H9 (cell line): ENCODE measurements at regions not wholly inside any gene's neighbourhood (a gene's known extent, or its start where the extent isn't known, plus 50 kb on each side); places are given as distances from the start of the nearest gene placed in this dataset.

Source experiments
- DNase-seq: peaks from one replicate; pipeline ENCODE4 v3.0.0-alpha.2; 2017
- H2AFZ ChIP-seq: one replicate; pipeline ENCODE4 v1.6.1; 2013; ENCODE audit warnings: mild to moderate bottlenecking, low read length, control low read depth, moderate library complexity
- H2AK5ac ChIP-seq: 2 replicates; pipeline ENCODE4 v1.6.1; 2013; ENCODE audit warnings: low read length, control low read depth, mixed read lengths; ENCODE audit not compliant: insufficient read length
- H2BK120ac ChIP-seq: one replicate; pipeline ENCODE4 v1.6.1; 2013; ENCODE audit warnings: low read depth, mild to moderate bottlenecking, low read length, control low read depth, inconsistent platforms; ENCODE audit not compliant: poor library complexity, severe bottlenecking
- H2BK12ac ChIP-seq: 2 replicates; pipeline ENCODE4 v1.6.1; 2013; ENCODE audit warnings: low read length, control low read depth, mixed read lengths, low read depth; ENCODE audit not compliant: insufficient read length
- H2BK15ac ChIP-seq: 2 replicates; pipeline ENCODE4 v1.6.1; 2013; ENCODE audit warnings: low read depth, low read length, control low read depth
- H2BK20ac ChIP-seq: one replicate; pipeline ENCODE4 v1.6.1; 2013; ENCODE audit warnings: low read depth, mild to moderate bottlenecking, low read length, control low read depth, inconsistent platforms; ENCODE audit not compliant: poor library complexity, severe bottlenecking
- H2BK5ac ChIP-seq: 2 replicates; pipeline ENCODE4 v1.6.1; 2013; ENCODE audit warnings: low read length, control low read depth, mixed read lengths; ENCODE audit not compliant: insufficient read length
- H3K14ac ChIP-seq: 2 replicates; pipeline ENCODE4 v1.6.1; 2013; ENCODE audit warnings: low read length, control low read depth; ENCODE audit not compliant: insufficient read depth
- H3K18ac ChIP-seq: 2 replicates; pipeline ENCODE4 v1.6.1; 2013; ENCODE audit warnings: low read depth, mild to moderate bottlenecking, mixed read lengths, low read length, control low read depth; ENCODE audit not compliant: insufficient read length
- H3K23ac ChIP-seq: 2 replicates; pipeline ENCODE4 v1.6.1; 2013; ENCODE audit warnings: low read length, control low read depth, mixed read lengths, low read depth; ENCODE audit not compliant: insufficient read length
- H3K23me2 ChIP-seq: 2 replicates; pipeline ENCODE4 v1.6.1; 2013; ENCODE audit warnings: low read depth, mild to moderate bottlenecking, mixed read lengths, low read length, control low read depth; ENCODE audit not compliant: insufficient read length, poor library complexity, severe bottlenecking
- H3K27ac ChIP-seq: 2 replicates; pipeline ENCODE4 v1.5.1; 2013; ENCODE audit warnings: low read length, control low read depth, mixed read lengths, low read depth; ENCODE audit not compliant: insufficient read length
- H3K27me3 ChIP-seq: 2 replicates; pipeline ENCODE4 v1.6.1; 2013; ENCODE audit warnings: low read length, control low read depth, inconsistent platforms; ENCODE audit not compliant: insufficient read depth
- H3K4ac ChIP-seq: 2 replicates; pipeline ENCODE4 v1.6.1; 2013; ENCODE audit warnings: low read depth, mild to moderate bottlenecking, control low read depth, inconsistent platforms, low read length, moderate library complexity
- H3K4me1 ChIP-seq: 2 replicates; pipeline ENCODE4 v1.6.1; 2013; ENCODE audit warnings: low read length, control low read depth, inconsistent platforms; ENCODE audit not compliant: insufficient read depth
- H3K4me2 ChIP-seq: 2 replicates; pipeline ENCODE4 v1.6.1; 2013; ENCODE audit warnings: low read length, control low read depth, mixed read lengths; ENCODE audit not compliant: insufficient read length, insufficient read depth
- H3K56ac ChIP-seq: 2 replicates; pipeline ENCODE4 v1.6.1; 2013; ENCODE audit warnings: low read depth, mild to moderate bottlenecking, mixed read lengths, low read length, control low read depth; ENCODE audit not compliant: insufficient read length
- H3K79me1 ChIP-seq: 2 replicates; pipeline ENCODE4 v1.6.1; 2013; ENCODE audit warnings: low read depth, mild to moderate bottlenecking, moderate library complexity, low read length, control low read depth, inconsistent platforms; ENCODE audit not compliant: insufficient read depth, poor library complexity, severe bottlenecking
- H3K79me2 ChIP-seq: 2 replicates; pipeline ENCODE4 v1.6.1; 2013; ENCODE audit warnings: low read length, control low read depth, inconsistent platforms; ENCODE audit not compliant: insufficient read depth
- H3K9ac ChIP-seq: 2 replicates; pipeline ENCODE4 v1.6.1; 2013; ENCODE audit warnings: low read length, control low read depth, mixed read lengths; ENCODE audit not compliant: insufficient read length; ENCODE audit errors: extremely low read depth
- H3K9me3 ChIP-seq: one replicate; pipeline ENCODE4 v1.6.1; 2013; ENCODE audit warnings: low read depth, low read length, inconsistent platforms; ENCODE audit not compliant: control insufficient read depth
- H3T11ph ChIP-seq: one replicate; pipeline ENCODE4 v1.6.1; 2013; ENCODE audit warnings: mild to moderate bottlenecking, low read length, control low read depth, inconsistent platforms
- H4K20me1 ChIP-seq: one replicate; pipeline ENCODE4 v1.6.1; 2013; ENCODE audit not compliant: control insufficient read depth, insufficient read length, insufficient read depth
- H4K5ac ChIP-seq: 2 replicates; pipeline ENCODE4 v1.6.1; 2013; ENCODE audit warnings: low read depth, mild to moderate bottlenecking, mixed read lengths, low read length, control low read depth; ENCODE audit not compliant: insufficient read length
- H4K8ac ChIP-seq: replicated peaks from 2 replicates; pipeline ENCODE4 v1.6.1; 2013; ENCODE audit warnings: low read length, control low read depth, mixed read lengths, low read depth; ENCODE audit not compliant: insufficient read length
- H4K91ac ChIP-seq: 2 replicates; pipeline ENCODE4 v1.6.1; 2013; ENCODE audit warnings: low read depth, mild to moderate bottlenecking, moderate library complexity, mixed read lengths, low read length, control low read depth; ENCODE audit not compliant: insufficient read length
- H3K27ac Mint-ChIP-seq, 3 experiments: 2 replicates in 2 of 3; 3 replicates in 1 of 3; pipeline ENCODE4 v1.8.0; 2020 to 2021; ENCODE audit warnings: mixed read lengths in 3 of 3, mild to moderate bottlenecking in 1 of 3, moderate library complexity in 1 of 3
- H3K27me3 Mint-ChIP-seq: 2 replicates; pipeline ENCODE4 v1.8.0; 2021; ENCODE audit warnings: low read depth, mild to moderate bottlenecking, moderate library complexity, mixed read lengths
- H3K36me3 Mint-ChIP-seq, 3 experiments: 2 replicates in 2 of 3; 3 replicates in 1 of 3; pipeline ENCODE4 v1.8.0; 2020 to 2021; ENCODE audit warnings: low read depth in 3 of 3, mixed read lengths in 3 of 3; ENCODE audit not compliant: insufficient read depth in 1 of 3
- H3K4me1 Mint-ChIP-seq, 2 experiments: 2 replicates each; pipeline ENCODE4 v1.8.0; 2020; ENCODE audit warnings: mixed read lengths in 2 of 2
- H3K4me3 Mint-ChIP-seq, 2 experiments: 2 replicates in 1 of 2; 3 replicates in 1 of 2; pipeline ENCODE4 v1.8.0; 2020 to 2021; ENCODE audit warnings: mild to moderate bottlenecking in 2 of 2, mixed read lengths in 2 of 2, moderate library complexity in 1 of 2
- H3K9me3 Mint-ChIP-seq, 2 experiments: 2 replicates in 1 of 2; 3 replicates in 1 of 2; pipeline ENCODE4 v1.8.0; 2020; ENCODE audit warnings: mild to moderate bottlenecking in 2 of 2, mixed read lengths in 2 of 2, moderate library complexity in 1 of 2
- CTCF ChIP-seq: fragments of 200-600 bp; sonication (generic); conservative IDR thresholded peaks from 3 replicates; pipeline ENCODE4 v1.8.0; 2021; ENCODE audit warnings: antibody characterized with exemption, mild to moderate bottlenecking
- WGBS: extraction: QIAGEN DNeasy Blood & Tissue Kit; methylation state at CpG from one replicate; pipeline ENCODE4 v1.1.7; 2013; ENCODE audit warnings: missing lambda C conversion rate, low lambda C conversion rate, mixed read lengths; ENCODE audit not compliant: insufficient read length; ENCODE audit errors: extremely low coverage; 5-methylcytosine and 5-hydroxymethylcytosine counted together

DNA sequence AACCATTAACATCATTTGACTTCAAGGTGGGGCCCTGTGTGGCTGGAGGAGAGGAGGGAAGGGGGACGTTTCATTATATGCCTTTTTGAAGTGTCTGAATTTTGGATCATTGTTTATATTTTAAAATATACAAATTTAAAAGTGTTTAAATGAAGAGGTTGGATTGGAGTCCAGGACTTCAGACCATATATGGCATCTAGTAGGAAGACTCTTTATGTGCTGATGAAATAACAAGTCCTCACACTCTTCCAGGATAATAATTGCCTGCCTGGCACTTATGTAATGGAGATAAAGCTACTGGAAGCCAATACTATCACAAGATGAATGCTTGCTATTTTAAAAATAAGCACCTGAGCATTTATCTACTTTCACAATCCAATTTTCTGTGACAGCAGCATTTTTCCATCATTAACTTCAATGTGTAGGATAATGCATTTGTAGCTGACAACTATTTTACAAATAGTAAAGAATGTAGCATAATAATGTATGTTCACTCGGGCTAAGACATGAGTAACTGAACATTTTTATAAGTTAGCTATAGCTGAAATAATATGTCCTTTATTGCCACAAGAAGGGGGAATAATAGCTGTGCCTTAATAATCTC lies 188.4 kb downstream of the MTCL1 start:
- H3K4me3 Mint-ChIP-seq: no peak overlapping the region
- no peak overlapping the region for H4K5ac ChIP-seq
- H2AFZ ChIP-seq: no peak overlapping the region
- no peaks in the 10 kb centered on the region for H3K79me2 ChIP-seq
- no peak overlapping the region for H2BK15ac ChIP-seq
- H3K27me3 Mint-ChIP-seq: no peaks in the 10 kb centered on the region
- H4K91ac ChIP-seq: no peak overlapping the region
- no peak for TF ChIP-seq CTCF
- WGBS: no CpG with 5 or more reads among the region's 2 CpGs
- H3K9ac ChIP-seq: no peak overlapping the region
- no peaks in the 10 kb centered on the region for H3K79me1 ChIP-seq
- H3K23ac ChIP-seq: no peak overlapping the region
- no peaks in the 10 kb centered on the region for H4K20me1 ChIP-seq
- H3K18ac ChIP-seq: no peak overlapping the region
- no peak overlapping the region for H2BK12ac ChIP-seq
- H3K4me1 Mint-ChIP-seq: peaks cover 10 to 16% of the 10 kb centered on the region in 2 experiments
- H3K4me2 ChIP-seq: no peak overlapping the region
- no peak overlapping the region for H3K14ac ChIP-seq
- no peak overlapping the region for H3K27ac ChIP-seq
- no peak overlapping the region for H2BK20ac ChIP-seq
- H2AK5ac ChIP-seq: no peak overlapping the region
- DNase-seq: no peak
- no peak overlapping the region for H3K4ac ChIP-seq
- H3K56ac ChIP-seq: no peak overlapping the region
- H2BK120ac ChIP-seq: no peak overlapping the region
- H3K9me3 ChIP-seq: no peaks in the 10 kb centered on the region
- no peak overlapping the region for H3K27ac Mint-ChIP-seq
- peaks cover 3% of the 10 kb centered on the region; the same call in 1 of the 2 replicates for H3K4me1 ChIP-seq
- H3K36me3 Mint-ChIP-seq: peaks cover 4 to 14% (median 11%) of the 10 kb centered on the region in 3 experiments; a peak in 6 of 7 replicates
- H3T11ph ChIP-seq: no peak overlapping the region
- no peak overlapping the region for H2BK5ac ChIP-seq
- peaks cover 8 to 9% of the 10 kb centered on the region in 2 experiments; a peak in 4 of 5 replicates for H3K9me3 Mint-ChIP-seq
- H3K23me2 ChIP-seq: no peaks in the 10 kb centered on the region
- H4K8ac ChIP-seq: no peak overlapping the region
- H3K27me3 ChIP-seq: no peaks in the 10 kb centered on the region
